ENCODE measurements at regions not wholly inside any gene's neighbourhood (a gene's known extent, or its start where the extent isn't known, plus 50 kb on each side); places are given as distances from the start of the nearest gene placed in this dataset.

DNA sequence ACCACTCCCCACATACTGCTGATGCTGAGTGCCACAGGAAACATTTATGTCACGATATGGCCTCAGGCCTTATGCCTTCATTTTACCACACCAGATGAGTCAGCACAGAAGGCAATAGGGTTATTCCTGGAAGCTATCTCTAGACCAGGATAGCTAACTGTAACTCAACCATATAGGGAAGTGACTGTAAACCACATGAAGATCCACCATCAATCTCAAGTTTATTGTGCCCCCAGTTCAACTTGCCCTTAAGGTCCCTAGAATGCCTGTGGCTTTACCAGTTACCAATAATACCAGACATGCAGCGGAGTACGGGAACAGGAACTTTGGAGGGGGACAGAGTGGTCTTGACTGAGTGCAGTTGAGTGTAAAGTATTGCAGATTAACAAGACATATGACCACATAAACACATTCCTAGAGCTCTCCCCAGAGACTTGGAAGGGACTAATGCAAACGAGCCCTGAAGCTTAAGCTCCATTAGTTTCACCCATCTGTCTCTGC is 180.9 kb downstream of the KIF18A start (continued):
- TF ChIP-seq, protein P1, sequence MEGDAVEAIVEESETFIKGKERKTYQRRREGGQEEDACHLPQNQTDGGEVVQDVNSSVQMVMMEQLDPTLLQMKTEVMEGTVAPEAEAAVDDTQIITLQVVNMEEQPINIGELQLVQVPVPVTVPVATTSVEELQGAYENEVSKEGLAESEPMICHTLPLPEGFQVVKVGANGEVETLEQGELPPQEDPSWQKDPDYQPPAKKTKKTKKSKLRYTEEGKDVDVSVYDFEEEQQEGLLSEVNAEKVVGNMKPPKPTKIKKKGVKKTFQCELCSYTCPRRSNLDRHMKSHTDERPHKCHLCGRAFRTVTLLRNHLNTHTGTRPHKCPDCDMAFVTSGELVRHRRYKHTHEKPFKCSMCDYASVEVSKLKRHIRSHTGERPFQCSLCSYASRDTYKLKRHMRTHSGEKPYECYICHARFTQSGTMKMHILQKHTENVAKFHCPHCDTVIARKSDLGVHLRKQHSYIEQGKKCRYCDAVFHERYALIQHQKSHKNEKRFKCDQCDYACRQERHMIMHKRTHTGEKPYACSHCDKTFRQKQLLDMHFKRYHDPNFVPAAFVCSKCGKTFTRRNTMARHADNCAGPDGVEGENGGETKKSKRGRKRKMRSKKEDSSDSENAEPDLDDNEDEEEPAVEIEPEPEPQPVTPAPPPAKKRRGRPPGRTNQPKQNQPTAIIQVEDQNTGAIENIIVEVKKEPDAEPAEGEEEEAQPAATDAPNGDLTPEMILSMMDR (IDR thresholded peaks at IDR 0.05; ENCODE audit: control extremely low read depth in 1 of 3, insufficient read depth in 1 of 3, low read depth in 1 of 3, low read length in 3 of 3) = no peak
- TF ChIP-seq TEAD4 (IDR thresholded peaks at IDR 0.05; ENCODE audit: low read depth, low read length) (no peak), BACH1 (IDR thresholded peaks at IDR 0.05; ENCODE audit: low read length) (no peak), CBX8 (IDR thresholded peaks at IDR 0.05; ENCODE audit: borderline replicate concordance, low read depth, low read length) (no peak)
